ENCODE measurements at regions not wholly inside any gene's neighbourhood (a gene's known extent, or its start where the extent isn't known, plus 50 kb on each side); places are given as distances from the start of the nearest gene placed in this dataset.

- DNase-seq = no peak
These were observed 671.7 kb upstream of the NRSN1 start for GRCh38 chr6:23454080-23454976.

- no peak for DNase-seq
These were observed 670.3 kb upstream of the NRSN1 start for GRCh38 chr6:23455754-23456153.

GRCh38 chr6:23456396-23456795 lies 669.6 kb upstream of the NRSN1 start:
- no peak for DNase-seq

DNA sequence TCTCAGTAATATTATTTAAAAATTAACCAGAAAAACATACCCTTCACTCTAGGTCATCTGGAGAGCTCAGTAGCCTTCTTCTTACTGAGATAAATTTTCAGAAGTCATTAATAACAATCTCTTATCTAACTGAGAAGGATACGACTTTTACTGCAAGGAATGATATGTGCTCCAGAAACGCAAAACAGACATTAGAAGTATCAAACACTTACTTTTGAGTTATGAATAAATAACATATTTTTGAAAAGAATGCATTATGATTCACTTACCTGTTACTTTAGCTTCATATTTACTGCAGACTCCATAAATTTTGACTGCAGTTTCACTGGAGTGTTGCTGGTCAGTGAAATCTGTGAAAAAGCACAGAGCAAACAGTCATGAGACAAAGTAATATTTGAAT lies 668.7 kb upstream of the NRSN1 start:
- no peak for DNase-seq

DNA sequence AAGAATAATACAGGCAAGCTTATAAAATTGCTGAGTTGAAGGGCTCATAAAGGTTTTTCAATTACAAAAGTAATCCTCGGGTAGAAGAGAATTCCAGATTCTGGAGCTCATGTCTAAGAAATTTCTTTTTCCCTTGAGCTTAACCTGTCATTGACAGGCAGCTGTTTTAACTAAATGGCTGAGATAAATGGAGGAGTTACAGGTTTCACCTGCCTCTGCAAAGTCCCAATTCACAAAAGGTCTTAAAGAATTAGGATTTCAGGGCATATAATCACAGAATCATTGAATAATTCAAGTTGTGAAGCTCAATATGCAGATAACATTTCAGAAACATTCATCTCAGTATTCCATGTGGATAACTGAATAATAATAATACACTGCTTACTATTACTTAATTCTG lies 660.1 kb upstream of the NRSN1 start:
- no peak for DNase-seq

- DNase-seq = no peak
These were observed 648.4 kb upstream of the NRSN1 start for GRCh38 chr6:23477586-23477985.

DNA sequence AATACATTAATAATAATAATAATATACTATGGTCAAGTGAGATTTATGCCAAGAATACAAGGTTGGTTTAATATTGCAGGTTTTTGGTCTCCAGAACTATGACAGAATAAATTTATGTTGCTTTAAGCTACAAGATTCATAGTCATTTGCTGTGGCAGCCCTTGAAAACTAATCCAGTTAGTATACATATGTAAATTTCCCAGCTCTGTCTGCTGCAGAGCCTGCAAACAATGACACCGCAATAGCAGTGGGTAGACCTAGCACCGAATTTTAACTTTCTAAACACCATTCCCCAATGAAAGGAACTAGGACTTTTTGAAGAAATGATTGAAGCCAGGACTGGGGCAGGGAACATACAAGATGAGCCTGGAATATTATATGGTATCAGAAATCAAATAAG lies 647.7 kb upstream of the NRSN1 start:
- DNase-seq = no peak

GRCh38 chr6:23483896-23484295 lies 642.1 kb upstream of the NRSN1 start:
- no peak for DNase-seq

DNA sequence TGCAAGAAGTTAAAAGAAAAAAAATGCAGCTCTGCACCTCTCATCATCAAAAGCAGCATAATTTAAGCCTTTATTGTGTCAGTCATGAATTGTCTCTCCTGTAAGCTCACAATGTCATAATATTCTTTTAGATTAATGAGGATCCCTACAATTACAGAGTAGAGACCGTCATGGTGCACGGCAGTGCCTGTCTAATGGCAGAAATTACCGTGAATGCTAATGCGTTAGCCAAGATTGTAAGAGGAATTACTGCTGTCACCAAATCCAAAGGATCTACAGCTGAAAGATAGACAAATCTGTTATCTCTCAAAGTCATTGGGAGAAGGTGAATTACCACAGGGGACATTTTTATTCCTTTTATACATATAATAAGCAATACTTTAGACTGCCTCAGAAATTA lies 631.6 kb upstream of the NRSN1 start:
- no peak for DNase-seq

GRCh38 chr6:23498013-23498412 lies 628.0 kb upstream of the NRSN1 start:
- DNase-seq = no peak

- DNase-seq = no peak
These were observed 626.5 kb upstream of the NRSN1 start for GRCh38 chr6:23499549-23499948.

DNA sequence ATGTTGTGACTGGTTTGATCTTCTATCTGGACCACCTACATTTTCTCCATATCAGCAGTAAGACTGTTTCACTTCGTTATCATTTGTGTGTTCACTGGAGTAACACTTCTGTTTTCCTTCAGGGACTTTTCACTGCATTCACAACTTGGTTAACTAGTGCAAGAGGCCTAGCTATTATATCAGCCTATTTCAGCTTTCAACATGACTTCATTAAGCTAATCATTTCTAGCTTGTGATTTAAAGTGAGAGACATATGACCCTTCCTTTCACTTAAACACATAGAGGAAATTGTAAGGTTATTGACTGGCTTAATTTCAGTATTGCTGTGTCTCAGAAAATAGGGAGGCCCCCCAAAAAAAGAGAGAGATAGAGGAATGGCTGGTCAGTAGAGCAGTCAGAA lies 622.8 kb upstream of the NRSN1 start:
- DNase-seq = no peak

GRCh38 chr6:23505026-23505425 lies 621.0 kb upstream of the NRSN1 start:
- DNase-seq = no peak

DNA sequence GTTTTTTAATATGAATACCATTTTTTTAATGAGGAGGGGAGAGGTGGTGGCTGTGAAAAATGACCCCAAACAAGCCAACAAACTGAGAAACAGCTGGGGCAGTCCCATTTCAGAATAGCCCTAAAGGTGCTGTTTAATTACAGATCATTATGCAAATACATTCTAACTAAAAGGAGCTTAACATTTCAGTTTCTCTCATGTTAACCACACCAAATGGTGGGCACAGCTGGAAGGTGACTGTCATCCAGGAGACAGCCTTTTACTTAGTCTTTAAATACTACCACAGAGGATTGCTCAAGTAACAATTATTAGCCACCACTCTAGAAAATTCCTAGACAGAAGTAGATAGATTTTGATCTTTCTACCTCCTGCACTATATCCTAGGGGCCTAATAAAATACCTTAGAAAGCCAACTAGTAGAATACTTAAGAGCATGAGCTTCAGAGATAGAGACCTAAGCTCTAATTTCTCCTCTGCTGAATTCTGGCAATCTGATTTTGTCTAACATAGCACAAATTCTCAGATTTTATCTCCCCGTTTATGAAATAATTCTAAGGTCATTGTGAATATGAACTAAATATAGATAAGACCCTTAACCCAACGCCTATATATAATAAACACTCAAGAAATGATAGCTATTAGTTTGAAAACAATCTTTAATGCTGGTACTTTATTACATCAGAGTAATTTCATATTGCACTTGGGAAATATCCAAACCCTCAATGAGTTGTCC lies 615.1 kb upstream of the NRSN1 start:
- no peak for DNase-seq

GRCh38 chr6:23511817-23512216 lies 614.2 kb upstream of the NRSN1 start:
- DNase-seq = no peak

GRCh38 chr6:23518294-23518693 lies 607.7 kb upstream of the NRSN1 start:
- DNase-seq = no peak

DNA sequence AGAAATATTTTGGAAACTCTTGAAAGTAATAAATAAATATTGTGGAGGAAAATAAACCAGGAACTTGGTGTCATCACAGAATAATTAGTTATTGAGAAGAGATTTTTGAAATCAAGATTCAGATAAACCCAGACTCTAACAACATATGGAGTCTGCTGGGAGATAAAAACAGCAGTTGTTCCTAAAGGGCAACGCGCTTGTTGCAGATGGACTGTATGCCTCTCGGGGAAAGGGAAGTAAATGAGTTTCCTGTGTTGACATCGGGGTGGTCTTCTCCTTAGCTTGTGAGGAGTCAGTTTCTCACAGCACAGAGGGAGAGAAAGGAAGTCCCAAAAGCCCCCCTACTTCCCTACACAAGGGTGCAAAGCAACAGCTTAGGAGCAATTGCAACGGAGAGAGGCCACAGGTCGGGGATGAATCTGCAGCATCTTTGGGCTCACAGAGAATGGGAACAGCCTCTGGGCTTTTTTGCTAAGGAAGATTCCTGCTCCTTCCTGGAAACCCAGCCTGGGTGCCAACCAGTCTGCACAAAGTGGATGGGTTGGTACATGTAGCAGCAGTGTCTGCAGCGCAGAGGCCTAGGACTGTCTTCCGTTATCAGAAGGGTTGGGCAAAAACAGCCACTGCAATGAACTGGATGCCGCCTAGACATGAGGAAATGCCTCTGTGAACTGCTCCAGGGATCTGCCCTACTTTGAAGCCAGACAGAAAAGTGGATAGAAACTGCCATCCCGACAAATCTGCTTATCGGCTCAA lies 603.0 kb upstream of the NRSN1 start:
- DNase-seq = no peak

DNA sequence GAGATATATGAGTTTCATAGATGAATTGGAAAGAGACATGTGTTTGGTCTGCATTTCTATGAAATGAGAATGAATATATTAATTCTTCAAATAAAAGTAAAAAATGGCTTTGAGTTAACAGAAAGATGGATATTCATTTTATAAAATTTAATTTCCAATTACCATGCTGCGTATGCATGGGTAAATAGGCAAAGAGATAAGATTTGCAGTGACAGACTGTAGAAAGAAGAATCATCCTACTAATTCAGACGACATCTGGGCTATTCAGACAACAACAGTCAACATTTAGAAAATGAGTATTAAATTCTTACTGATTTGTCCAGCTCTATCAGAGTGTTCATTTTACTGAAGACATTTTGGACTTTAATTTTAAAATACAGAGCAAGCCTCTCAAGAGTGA lies 602.2 kb upstream of the NRSN1 start:
- no peak for DNase-seq

DNA sequence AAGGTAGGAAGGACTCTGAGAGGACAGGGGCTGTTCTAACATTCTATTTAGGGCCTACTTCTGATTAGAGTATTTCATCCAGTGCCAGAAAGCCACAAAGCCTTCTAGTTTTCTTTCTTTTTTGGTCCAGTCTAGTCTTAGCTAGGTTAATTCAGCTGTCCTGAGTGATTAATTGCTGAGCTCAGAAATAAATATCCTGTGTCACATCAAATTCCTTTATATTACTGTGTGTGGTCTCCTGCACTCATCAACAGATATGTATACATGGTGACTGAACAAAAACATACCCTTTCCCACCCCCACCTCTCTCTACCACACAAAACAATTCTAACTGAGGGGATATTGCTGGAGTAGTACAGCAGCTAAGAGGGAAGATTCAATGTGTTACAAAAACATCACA lies 601.5 kb upstream of the NRSN1 start:
- DNase-seq = no peak

- DNase-seq = no peak
These were observed 599.5 kb upstream of the NRSN1 start for GRCh38 chr6:23526526-23526925.

- DNase-seq = no peak
These were observed 596.1 kb upstream of the NRSN1 start for GRCh38 chr6:23529902-23530301.

DNA sequence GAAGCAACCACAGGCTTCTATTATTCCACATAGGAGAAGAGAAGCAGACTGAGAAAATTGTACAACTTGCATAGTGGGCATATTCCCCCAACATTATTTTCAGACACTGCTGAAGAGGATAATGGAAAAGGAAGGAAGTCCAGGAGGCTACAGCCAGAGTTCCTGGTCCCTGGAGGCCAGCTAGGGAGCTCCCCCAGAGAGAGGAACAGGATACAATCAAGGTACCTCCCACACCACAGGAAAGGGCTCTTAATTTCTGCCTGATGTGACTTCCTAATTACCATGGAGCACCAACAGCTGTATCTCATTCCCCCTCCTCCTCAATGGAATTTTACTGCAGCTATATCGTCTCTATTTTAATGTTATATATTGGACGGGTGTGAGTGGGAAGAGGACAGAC lies 594.3 kb upstream of the NRSN1 start:
- no peak for DNase-seq

DNA sequence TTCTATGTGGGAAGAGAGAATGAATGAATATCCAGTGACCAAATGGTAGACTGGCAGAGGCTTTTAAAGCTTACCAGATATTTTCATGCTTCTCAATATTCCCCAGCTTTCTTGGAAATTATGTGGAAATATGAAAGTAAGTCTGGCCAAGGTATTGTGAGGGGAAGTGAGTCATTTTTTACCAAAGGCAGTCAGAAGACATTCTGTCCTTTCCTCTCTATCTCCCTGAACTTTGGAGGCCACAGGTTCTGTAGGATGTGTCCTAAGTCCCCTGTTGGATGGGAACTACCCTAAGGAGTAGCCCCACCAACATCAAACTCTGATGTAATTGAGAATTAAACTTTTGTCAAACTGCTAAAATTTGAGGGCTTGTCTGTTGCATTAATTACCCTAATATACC lies 593.8 kb upstream of the NRSN1 start:
- DNase-seq = no peak

GRCh38 chr6:23533311-23533710 lies 592.7 kb upstream of the NRSN1 start:
- no peak for DNase-seq

All from DMS153 (cell line).